Panc1 (cell line): ENCODE measurements at regions not wholly inside any gene's neighbourhood (a gene's known extent, or its start where the extent isn't known, plus 50 kb on each side); places are given as distances from the start of the nearest gene placed in this dataset.

ENCODE experiments used
- POLR2AphosphoS5 ChIP-seq: IDR thresholded peaks from 2 replicates; pipeline ENCODE4 v1.6.1; 2012; ENCODE audit warnings: mild to moderate bottlenecking, low read depth, low read length, moderate library complexity
- TF ChIP-seq, protein P1 (sequence below): fragments of 450-650 bp; IDR thresholded peaks from 2 replicates; pipeline ENCODE4 v1.5.1; 2017; ENCODE audit warnings: mild to moderate bottlenecking

DNA sequence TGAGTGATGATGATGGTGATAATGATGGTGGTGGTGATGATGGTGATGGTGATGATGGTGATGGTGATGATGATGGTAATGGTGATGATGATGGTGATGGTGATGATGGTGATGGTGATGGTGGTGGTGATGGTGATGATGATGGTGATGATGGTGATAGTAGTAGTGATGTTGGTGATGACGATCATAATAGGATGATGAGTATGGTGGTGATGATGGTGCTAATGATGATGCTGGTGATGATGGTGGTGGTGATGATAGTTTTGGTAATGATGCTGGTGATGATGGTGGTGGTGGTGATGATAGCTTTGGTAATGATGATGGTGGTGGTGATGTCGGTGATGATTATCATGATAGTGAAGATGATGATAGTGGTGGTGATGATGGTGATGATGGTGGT, 171.5 kb upstream of the SFSWAP start:
- no peak for TF ChIP-seq POLR2AphosphoS5
- TF ChIP-seq, protein P1, sequence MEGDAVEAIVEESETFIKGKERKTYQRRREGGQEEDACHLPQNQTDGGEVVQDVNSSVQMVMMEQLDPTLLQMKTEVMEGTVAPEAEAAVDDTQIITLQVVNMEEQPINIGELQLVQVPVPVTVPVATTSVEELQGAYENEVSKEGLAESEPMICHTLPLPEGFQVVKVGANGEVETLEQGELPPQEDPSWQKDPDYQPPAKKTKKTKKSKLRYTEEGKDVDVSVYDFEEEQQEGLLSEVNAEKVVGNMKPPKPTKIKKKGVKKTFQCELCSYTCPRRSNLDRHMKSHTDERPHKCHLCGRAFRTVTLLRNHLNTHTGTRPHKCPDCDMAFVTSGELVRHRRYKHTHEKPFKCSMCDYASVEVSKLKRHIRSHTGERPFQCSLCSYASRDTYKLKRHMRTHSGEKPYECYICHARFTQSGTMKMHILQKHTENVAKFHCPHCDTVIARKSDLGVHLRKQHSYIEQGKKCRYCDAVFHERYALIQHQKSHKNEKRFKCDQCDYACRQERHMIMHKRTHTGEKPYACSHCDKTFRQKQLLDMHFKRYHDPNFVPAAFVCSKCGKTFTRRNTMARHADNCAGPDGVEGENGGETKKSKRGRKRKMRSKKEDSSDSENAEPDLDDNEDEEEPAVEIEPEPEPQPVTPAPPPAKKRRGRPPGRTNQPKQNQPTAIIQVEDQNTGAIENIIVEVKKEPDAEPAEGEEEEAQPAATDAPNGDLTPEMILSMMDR = no peak
